H9 (cell line): ENCODE measurements at regions not wholly inside any gene's neighbourhood (a gene's known extent, or its start where the extent isn't known, plus 50 kb on each side); places are given as distances from the start of the nearest gene placed in this dataset.

Experiments
- DNase-seq: peaks from one replicate; pipeline ENCODE4 v3.0.0-alpha.2; 2017
- H2AFZ ChIP-seq: one replicate; pipeline ENCODE4 v1.6.1; 2013; ENCODE audit warnings: mild to moderate bottlenecking, low read length, control low read depth, moderate library complexity
- H2AK5ac ChIP-seq: 2 replicates; pipeline ENCODE4 v1.6.1; 2013; ENCODE audit warnings: low read length, control low read depth, mixed read lengths; ENCODE audit not compliant: insufficient read length
- H2BK120ac ChIP-seq: one replicate; pipeline ENCODE4 v1.6.1; 2013; ENCODE audit warnings: low read depth, mild to moderate bottlenecking, low read length, control low read depth, inconsistent platforms; ENCODE audit not compliant: poor library complexity, severe bottlenecking
- H2BK12ac ChIP-seq: 2 replicates; pipeline ENCODE4 v1.6.1; 2013; ENCODE audit warnings: low read length, control low read depth, mixed read lengths, low read depth; ENCODE audit not compliant: insufficient read length
- H2BK15ac ChIP-seq: 2 replicates; pipeline ENCODE4 v1.6.1; 2013; ENCODE audit warnings: low read depth, low read length, control low read depth
- H2BK20ac ChIP-seq: one replicate; pipeline ENCODE4 v1.6.1; 2013; ENCODE audit warnings: low read depth, mild to moderate bottlenecking, low read length, control low read depth, inconsistent platforms; ENCODE audit not compliant: poor library complexity, severe bottlenecking
- H2BK5ac ChIP-seq: 2 replicates; pipeline ENCODE4 v1.6.1; 2013; ENCODE audit warnings: low read length, control low read depth, mixed read lengths; ENCODE audit not compliant: insufficient read length
- H3K14ac ChIP-seq: 2 replicates; pipeline ENCODE4 v1.6.1; 2013; ENCODE audit warnings: low read length, control low read depth; ENCODE audit not compliant: insufficient read depth
- H3K18ac ChIP-seq: 2 replicates; pipeline ENCODE4 v1.6.1; 2013; ENCODE audit warnings: low read depth, mild to moderate bottlenecking, mixed read lengths, low read length, control low read depth; ENCODE audit not compliant: insufficient read length
- H3K23ac ChIP-seq: 2 replicates; pipeline ENCODE4 v1.6.1; 2013; ENCODE audit warnings: low read length, control low read depth, mixed read lengths, low read depth; ENCODE audit not compliant: insufficient read length
- H3K23me2 ChIP-seq: 2 replicates; pipeline ENCODE4 v1.6.1; 2013; ENCODE audit warnings: low read depth, mild to moderate bottlenecking, mixed read lengths, low read length, control low read depth; ENCODE audit not compliant: insufficient read length, poor library complexity, severe bottlenecking
- H3K27ac ChIP-seq: 2 replicates; pipeline ENCODE4 v1.5.1; 2013; ENCODE audit warnings: low read length, control low read depth, mixed read lengths, low read depth; ENCODE audit not compliant: insufficient read length
- H3K27me3 ChIP-seq: 2 replicates; pipeline ENCODE4 v1.6.1; 2013; ENCODE audit warnings: low read length, control low read depth, inconsistent platforms; ENCODE audit not compliant: insufficient read depth
- H3K4ac ChIP-seq: 2 replicates; pipeline ENCODE4 v1.6.1; 2013; ENCODE audit warnings: low read depth, mild to moderate bottlenecking, control low read depth, inconsistent platforms, low read length, moderate library complexity
- H3K4me1 ChIP-seq: 2 replicates; pipeline ENCODE4 v1.6.1; 2013; ENCODE audit warnings: low read length, control low read depth, inconsistent platforms; ENCODE audit not compliant: insufficient read depth
- H3K4me2 ChIP-seq: 2 replicates; pipeline ENCODE4 v1.6.1; 2013; ENCODE audit warnings: low read length, control low read depth, mixed read lengths; ENCODE audit not compliant: insufficient read length, insufficient read depth
- H3K56ac ChIP-seq: 2 replicates; pipeline ENCODE4 v1.6.1; 2013; ENCODE audit warnings: low read depth, mild to moderate bottlenecking, mixed read lengths, low read length, control low read depth; ENCODE audit not compliant: insufficient read length
- H3K79me1 ChIP-seq: 2 replicates; pipeline ENCODE4 v1.6.1; 2013; ENCODE audit warnings: low read depth, mild to moderate bottlenecking, moderate library complexity, low read length, control low read depth, inconsistent platforms; ENCODE audit not compliant: insufficient read depth, poor library complexity, severe bottlenecking
- H3K79me2 ChIP-seq: 2 replicates; pipeline ENCODE4 v1.6.1; 2013; ENCODE audit warnings: low read length, control low read depth, inconsistent platforms; ENCODE audit not compliant: insufficient read depth
- H3K9ac ChIP-seq: 2 replicates; pipeline ENCODE4 v1.6.1; 2013; ENCODE audit warnings: low read length, control low read depth, mixed read lengths; ENCODE audit not compliant: insufficient read length; ENCODE audit errors: extremely low read depth
- H3K9me3 ChIP-seq: one replicate; pipeline ENCODE4 v1.6.1; 2013; ENCODE audit warnings: low read depth, low read length, inconsistent platforms; ENCODE audit not compliant: control insufficient read depth
- H3T11ph ChIP-seq: one replicate; pipeline ENCODE4 v1.6.1; 2013; ENCODE audit warnings: mild to moderate bottlenecking, low read length, control low read depth, inconsistent platforms
- H4K20me1 ChIP-seq: one replicate; pipeline ENCODE4 v1.6.1; 2013; ENCODE audit not compliant: control insufficient read depth, insufficient read length, insufficient read depth
- H4K5ac ChIP-seq: 2 replicates; pipeline ENCODE4 v1.6.1; 2013; ENCODE audit warnings: low read depth, mild to moderate bottlenecking, mixed read lengths, low read length, control low read depth; ENCODE audit not compliant: insufficient read length
- H4K8ac ChIP-seq: replicated peaks from 2 replicates; pipeline ENCODE4 v1.6.1; 2013; ENCODE audit warnings: low read length, control low read depth, mixed read lengths, low read depth; ENCODE audit not compliant: insufficient read length
- H4K91ac ChIP-seq: 2 replicates; pipeline ENCODE4 v1.6.1; 2013; ENCODE audit warnings: low read depth, mild to moderate bottlenecking, moderate library complexity, mixed read lengths, low read length, control low read depth; ENCODE audit not compliant: insufficient read length
- H3K27ac Mint-ChIP-seq, 3 experiments: 2 replicates in 2 of 3; 3 replicates in 1 of 3; pipeline ENCODE4 v1.8.0; 2020 to 2021; ENCODE audit warnings: mixed read lengths in 3 of 3, mild to moderate bottlenecking in 1 of 3, moderate library complexity in 1 of 3
- H3K27me3 Mint-ChIP-seq: 2 replicates; pipeline ENCODE4 v1.8.0; 2021; ENCODE audit warnings: low read depth, mild to moderate bottlenecking, moderate library complexity, mixed read lengths
- H3K36me3 Mint-ChIP-seq, 3 experiments: 2 replicates in 2 of 3; 3 replicates in 1 of 3; pipeline ENCODE4 v1.8.0; 2020 to 2021; ENCODE audit warnings: low read depth in 3 of 3, mixed read lengths in 3 of 3; ENCODE audit not compliant: insufficient read depth in 1 of 3
- H3K4me1 Mint-ChIP-seq, 2 experiments: 2 replicates each; pipeline ENCODE4 v1.8.0; 2020; ENCODE audit warnings: mixed read lengths in 2 of 2
- H3K4me3 Mint-ChIP-seq, 2 experiments: 2 replicates in 1 of 2; 3 replicates in 1 of 2; pipeline ENCODE4 v1.8.0; 2020 to 2021; ENCODE audit warnings: mild to moderate bottlenecking in 2 of 2, mixed read lengths in 2 of 2, moderate library complexity in 1 of 2
- H3K9me3 Mint-ChIP-seq, 2 experiments: 2 replicates in 1 of 2; 3 replicates in 1 of 2; pipeline ENCODE4 v1.8.0; 2020; ENCODE audit warnings: mild to moderate bottlenecking in 2 of 2, mixed read lengths in 2 of 2, moderate library complexity in 1 of 2
- WGBS: extraction: QIAGEN DNeasy Blood & Tissue Kit; methylation state at CpG from one replicate; pipeline ENCODE4 v1.1.7; 2013; ENCODE audit warnings: missing lambda C conversion rate, low lambda C conversion rate, mixed read lengths; ENCODE audit not compliant: insufficient read length; ENCODE audit errors: extremely low coverage; 5-methylcytosine and 5-hydroxymethylcytosine counted together
- TF ChIP-seq, protein P1 (sequence below): fragments of 200-600 bp; sonication (generic); conservative IDR thresholded peaks from 3 replicates; pipeline ENCODE4 v1.8.0; 2021; ENCODE audit warnings: antibody characterized with exemption, mild to moderate bottlenecking

DNA sequence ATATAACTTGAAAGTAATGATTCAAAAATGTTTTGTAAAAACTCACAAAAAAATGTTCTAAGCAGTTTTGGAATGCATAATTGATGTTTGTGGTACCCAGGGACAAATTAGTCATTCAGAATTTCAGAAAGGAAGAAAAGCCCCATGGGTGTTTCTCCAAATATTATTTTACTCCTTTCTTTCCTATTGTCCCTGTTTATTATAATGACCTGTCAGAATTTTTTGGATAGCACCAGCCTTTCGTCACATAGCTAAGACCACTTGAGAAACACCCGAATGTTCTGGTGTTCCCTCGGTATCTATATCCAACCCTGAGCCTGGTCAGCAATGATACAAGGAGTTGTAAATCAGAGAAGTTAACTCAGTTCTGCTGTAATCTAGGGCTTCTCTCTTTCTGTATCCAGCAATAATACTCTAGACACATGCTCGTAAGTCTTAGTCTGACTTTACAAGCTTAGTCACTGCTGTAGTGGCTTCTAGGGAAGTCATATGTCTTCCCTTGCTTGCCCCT is 64.8 kb upstream of the MEOX2 start:
- H3K27me3 Mint-ChIP-seq = no peaks in the 10 kb centered on the region
- H3K4me3 Mint-ChIP-seq = no peak overlapping the region
- no peak overlapping the region for H4K8ac ChIP-seq

More for the DNA sequence above, 64.8 kb upstream of the MEOX2 start:
- Histone ChIP-seq H2BK12ac (no peak overlapping the region), H3K23ac (no peak overlapping the region), H3K4ac (no peak overlapping the region), H3K79me1 (no peaks in the 10 kb centered on the region), H3K56ac (no peak overlapping the region), H3K79me2 (no peaks in the 10 kb centered on the region), H3K18ac (no peak overlapping the region), H4K91ac (no peak overlapping the region), H3K14ac (no peak overlapping the region), H2BK15ac (no peak overlapping the region), H3K27me3 (no peaks in the 10 kb centered on the region), H3K4me2 (no peak overlapping the region), H3K9ac (no peak overlapping the region), H2BK120ac (no peak overlapping the region), H3K4me1 (no peaks in the 10 kb centered on the region), H4K20me1 (no peaks in the 10 kb centered on the region), H3K27ac (no peak overlapping the region), H3T11ph (no peak overlapping the region), H4K5ac (no peak overlapping the region), H2AFZ (no peak overlapping the region), H2AK5ac (no peak overlapping the region), H3K23me2 (no peaks in the 10 kb centered on the region), H3K9me3 (no peaks in the 10 kb centered on the region), H2BK5ac (no peak overlapping the region), H2BK20ac (no peak overlapping the region)
- DNase-seq = no peak
- no peaks in the 10 kb centered on the region for H3K36me3 Mint-ChIP-seq
- H3K9me3 Mint-ChIP-seq = no peaks in the 10 kb centered on the region; a peak in 1 of 5 replicates
- TF ChIP-seq, protein P1, sequence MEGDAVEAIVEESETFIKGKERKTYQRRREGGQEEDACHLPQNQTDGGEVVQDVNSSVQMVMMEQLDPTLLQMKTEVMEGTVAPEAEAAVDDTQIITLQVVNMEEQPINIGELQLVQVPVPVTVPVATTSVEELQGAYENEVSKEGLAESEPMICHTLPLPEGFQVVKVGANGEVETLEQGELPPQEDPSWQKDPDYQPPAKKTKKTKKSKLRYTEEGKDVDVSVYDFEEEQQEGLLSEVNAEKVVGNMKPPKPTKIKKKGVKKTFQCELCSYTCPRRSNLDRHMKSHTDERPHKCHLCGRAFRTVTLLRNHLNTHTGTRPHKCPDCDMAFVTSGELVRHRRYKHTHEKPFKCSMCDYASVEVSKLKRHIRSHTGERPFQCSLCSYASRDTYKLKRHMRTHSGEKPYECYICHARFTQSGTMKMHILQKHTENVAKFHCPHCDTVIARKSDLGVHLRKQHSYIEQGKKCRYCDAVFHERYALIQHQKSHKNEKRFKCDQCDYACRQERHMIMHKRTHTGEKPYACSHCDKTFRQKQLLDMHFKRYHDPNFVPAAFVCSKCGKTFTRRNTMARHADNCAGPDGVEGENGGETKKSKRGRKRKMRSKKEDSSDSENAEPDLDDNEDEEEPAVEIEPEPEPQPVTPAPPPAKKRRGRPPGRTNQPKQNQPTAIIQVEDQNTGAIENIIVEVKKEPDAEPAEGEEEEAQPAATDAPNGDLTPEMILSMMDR = no peak
- H3K27ac Mint-ChIP-seq = no peak overlapping the region
- no peaks in the 10 kb centered on the region for H3K4me1 Mint-ChIP-seq
- WGBS = no CpG with 5 or more reads among the region's 4 CpGs
